Fibroblast of mammary gland (primary cell): ENCODE measurements at regions not wholly inside any gene's neighbourhood (a gene's known extent, or its start where the extent isn't known, plus 50 kb on each side); places are given as distances from the start of the nearest gene placed in this dataset.

ENCODE experiments used
- DNase-seq: peaks from one replicate; pipeline ENCODE4 v3.0.0-alpha.2; 2010; ENCODE audit warnings: low read depth
- H3K4me3 ChIP-seq: 2 replicates; pipeline ENCODE4 v1.5.1; 2011; ENCODE audit warnings: low read depth, mild to moderate bottlenecking, low read length, moderate library complexity; ENCODE audit not compliant: control insufficient read depth
- CTCF ChIP-seq: conservative IDR thresholded peaks from 2 replicates; pipeline ENCODE4 v1.5.1; 2011; ENCODE audit warnings: low read depth, low read length, inconsistent platforms; ENCODE audit not compliant: control insufficient read depth, insufficient read depth

- no peak overlapping the region for H3K4me3 ChIP-seq
- TF ChIP-seq CTCF, result no peak
- no peak for DNase-seq
These were observed 443.9 kb downstream of the STK39 start for GRCh38 chr2:167803449-167803988.

GRCh38 chr2:167794554-167795255 is 452.7 kb downstream of the STK39 start:
- TF ChIP-seq CTCF, result no peak
- H3K4me3 ChIP-seq, result no peak overlapping the region
- DNase-seq, result no peak

GRCh38 chr2:167793725-167794124 is 453.7 kb downstream of the STK39 start:
- no peak for TF ChIP-seq CTCF
- no peak for DNase-seq
- H3K4me3 ChIP-seq, result no peak overlapping the region

GRCh38 chr2:167792126-167792525 is 455.3 kb downstream of the STK39 start:
- TF ChIP-seq CTCF, result no peak
- no peak overlapping the region for H3K4me3 ChIP-seq
- DNase-seq, result no peak

GRCh38 chr2:167790781-167791450 is 456.5 kb downstream of the STK39 start:
- H3K4me3 ChIP-seq, result no peak overlapping the region
- no peak for TF ChIP-seq CTCF
- DNase-seq, result no peak

GRCh38 chr2:167790189-167790588 is 457.2 kb downstream of the STK39 start:
- TF ChIP-seq CTCF, result no peak
- no peak for DNase-seq

More at GRCh38 chr2:167790189-167790588, 457.2 kb downstream of the STK39 start:
- no peak overlapping the region for H3K4me3 ChIP-seq
